Breast epithelium (tissue), 3 donors: ENCODE measurements at regions not wholly inside any gene's neighbourhood (a gene's known extent, or its start where the extent isn't known, plus 50 kb on each side); places are given as distances from the start of the nearest gene placed in this dataset.

ENCODE experiments used
- POLR2A ChIP-seq: fragments of 450-650 bp; IDR thresholded peaks from one replicate; pipeline ENCODE4 v1.6.1; 2016; ENCODE audit warnings: antibody characterized with exemption, mild to moderate bottlenecking, moderate library complexity
- POLR2AphosphoS5 ChIP-seq, 3 donors: sonication (generic); formaldehyde crosslinking; IDR thresholded peaks; one replicate each; pipeline ENCODE4 v1.6.1; 2017; ENCODE audit warnings: antibody characterized with exemption in 3 of 3
- TF ChIP-seq, protein P1 (sequence below), 3 donors: fragments of 450-650 bp; IDR thresholded peaks; one replicate each; pipeline ENCODE4 v1.5.1; 2016 to 2017; ENCODE audit warnings: antibody characterized with exemption in 3 of 3, mild to moderate bottlenecking in 3 of 3, moderate library complexity in 3 of 3

- TF ChIP-seq, protein P1, sequence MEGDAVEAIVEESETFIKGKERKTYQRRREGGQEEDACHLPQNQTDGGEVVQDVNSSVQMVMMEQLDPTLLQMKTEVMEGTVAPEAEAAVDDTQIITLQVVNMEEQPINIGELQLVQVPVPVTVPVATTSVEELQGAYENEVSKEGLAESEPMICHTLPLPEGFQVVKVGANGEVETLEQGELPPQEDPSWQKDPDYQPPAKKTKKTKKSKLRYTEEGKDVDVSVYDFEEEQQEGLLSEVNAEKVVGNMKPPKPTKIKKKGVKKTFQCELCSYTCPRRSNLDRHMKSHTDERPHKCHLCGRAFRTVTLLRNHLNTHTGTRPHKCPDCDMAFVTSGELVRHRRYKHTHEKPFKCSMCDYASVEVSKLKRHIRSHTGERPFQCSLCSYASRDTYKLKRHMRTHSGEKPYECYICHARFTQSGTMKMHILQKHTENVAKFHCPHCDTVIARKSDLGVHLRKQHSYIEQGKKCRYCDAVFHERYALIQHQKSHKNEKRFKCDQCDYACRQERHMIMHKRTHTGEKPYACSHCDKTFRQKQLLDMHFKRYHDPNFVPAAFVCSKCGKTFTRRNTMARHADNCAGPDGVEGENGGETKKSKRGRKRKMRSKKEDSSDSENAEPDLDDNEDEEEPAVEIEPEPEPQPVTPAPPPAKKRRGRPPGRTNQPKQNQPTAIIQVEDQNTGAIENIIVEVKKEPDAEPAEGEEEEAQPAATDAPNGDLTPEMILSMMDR (IDR thresholded peaks at IDR 0.05) = no peak
- TF ChIP-seq POLR2AphosphoS5 (IDR thresholded peaks at IDR 0.05) = no peak
- no peak for TF ChIP-seq POLR2A
These were observed 290.0 kb upstream of the LARGE1 start for GRCh38 chr22:34210301-34210700.
